H1 (cell line): ENCODE measurements at regions not wholly inside any gene's neighbourhood (a gene's known extent, or its start where the extent isn't known, plus 50 kb on each side); places are given as distances from the start of the nearest gene placed in this dataset.

Experiments used
- CTCF ChIA-PET: fragments of 300-600 bp; sonication (Branson Sonifier 250); formaldehyde crosslinking; loops from one replicate; lab custom pipeline; 2021; ENCODE audit not compliant: partially characterized antibody; lab: Charles Lee
- POLR2A ChIA-PET: fragments of 300-600 bp; sonication (Branson Sonifier 250); formaldehyde crosslinking; loops from one replicate; lab custom pipeline; 2021; ENCODE audit warnings: inconsistent platforms; ENCODE audit not compliant: partially characterized antibody; lab: Charles Lee
- DNase-seq, 2 experiments: peaks; one replicate each; pipeline versions ENCODE4 v3.0.0 to v3.0.0-alpha.2; 2010 to 2022; ENCODE audit warnings: low spot score in 2 of 2, low read depth in 1 of 2, mixed read lengths in 1 of 2
- FAIRE-seq: peaks from 2 replicates; lab custom pipeline; 2011; peaks lifted over from hg19 to GRCh38; lab: Jason Lieb, UNC
- H2AFZ ChIP-seq: 2 replicates; pipeline ENCODE4 v1.8.1; 2012; ENCODE audit warnings: low read length, inconsistent platforms
- H2AK5ac ChIP-seq: 2 replicates; pipeline ENCODE4 v1.6.1; 2013; ENCODE audit warnings: low read depth, low read length
- H2BK120ac ChIP-seq: replicated peaks from 2 replicates; pipeline ENCODE3; 2013; ENCODE audit warnings: low read depth, low read length, inconsistent platforms
- H2BK12ac ChIP-seq: 2 replicates; pipeline ENCODE4 v1.6.1; 2013; ENCODE audit warnings: low read depth, low read length
- H2BK15ac ChIP-seq: 2 replicates; pipeline ENCODE4 v1.6.1; 2013; ENCODE audit warnings: low read length
- H2BK20ac ChIP-seq: 2 replicates; pipeline ENCODE4 v1.6.1; 2013; ENCODE audit warnings: low read length
- H2BK5ac ChIP-seq: 2 replicates; pipeline ENCODE4 v1.6.1; 2013; ENCODE audit warnings: low read depth, low read length
- H3K14ac ChIP-seq: 2 replicates; pipeline ENCODE4 v1.6.1; 2013; ENCODE audit warnings: inconsistent platforms; ENCODE audit not compliant: insufficient read length
- H3K18ac ChIP-seq: 2 replicates; pipeline ENCODE4 v1.6.1; 2013; ENCODE audit warnings: low read length; ENCODE audit errors: extremely low read depth
- H3K23ac ChIP-seq: 2 replicates; pipeline ENCODE4 v1.6.1; 2013; ENCODE audit warnings: inconsistent platforms; ENCODE audit not compliant: insufficient read length
- H3K23me2 ChIP-seq: 2 replicates; pipeline ENCODE4 v1.6.1; 2013; ENCODE audit warnings: low read depth, low read length
- H3K27ac ChIP-seq: 2 replicates; pipeline ENCODE4 v1.6.1; 2011; ENCODE audit warnings: low read depth, low read length, inconsistent platforms
- H3K27me3 ChIP-seq, 4 experiments: replicated peaks in 1 of 4; 1 replicate in 1 of 4; 2 replicates in 3 of 4; pipeline versions ENCODE4 v1.6.1 to v1.8.1; 2011 to 2013; ENCODE audit warnings: low read length in 3 of 4, mild to moderate bottlenecking in 3 of 4, inconsistent platforms in 2 of 4, mixed read lengths in 2 of 4, moderate library complexity in 1 of 4; ENCODE audit not compliant: control insufficient read depth in 3 of 4, insufficient read depth in 3 of 4; ENCODE audit errors: extremely low read depth in 1 of 4
- H3K36me3 ChIP-seq, 4 experiments: 2 replicates each; pipeline versions ENCODE4 v1.6.1 to v1.8.1; 2011 to 2013; ENCODE audit warnings: mild to moderate bottlenecking in 4 of 4, low read length in 3 of 4, moderate library complexity in 2 of 4, control low read depth in 1 of 4, inconsistent platforms in 1 of 4; ENCODE audit not compliant: insufficient read depth in 4 of 4, control insufficient read depth in 2 of 4
- H3K4ac ChIP-seq: replicated peaks from 2 replicates; pipeline ENCODE3; 2013; ENCODE audit warnings: low read length, low read depth, mixed read lengths, inconsistent platforms; ENCODE audit not compliant: insufficient read length
- H3K4me1 ChIP-seq, 4 experiments: replicated peaks in 1 of 4; 1 replicate in 1 of 4; 2 replicates in 3 of 4; pipeline versions ENCODE4 v1.6.1 to v1.8.1; 2011 to 2013; ENCODE audit warnings: low read length in 3 of 4, inconsistent platforms in 2 of 4, mixed read lengths in 1 of 4; ENCODE audit not compliant: insufficient read depth in 4 of 4, control insufficient read depth in 3 of 4
- H3K4me2 ChIP-seq, 2 experiments: 2 replicates each; pipeline versions ENCODE4 v1.6.1 to v1.8.1; 2011 to 2013; ENCODE audit warnings: low read depth in 2 of 2, low read length in 2 of 2, control low read depth in 1 of 2, inconsistent platforms in 1 of 2, mild to moderate bottlenecking in 1 of 2; ENCODE audit not compliant: insufficient read depth in 1 of 2
- H3K4me3 ChIP-seq, 4 experiments: fragments of 200-600, 300-600 bp in 1 of 4; sonication (generic), shearing (Covaris generic), sonication (Bioruptor Twin) in 1 of 4; 2 replicates each; pipeline versions ENCODE4 v1.5.1 to v1.8.1; 2011 to 2016; ENCODE audit warnings: low read length in 4 of 4, low read depth in 3 of 4, control low read depth in 2 of 4, inconsistent platforms in 2 of 4, mild to moderate bottlenecking in 2 of 4, mixed read lengths in 1 of 4, moderate library complexity in 1 of 4; ENCODE audit not compliant: insufficient read depth in 2 of 4; ENCODE audit errors: extremely low read depth in 1 of 4
- H3K56ac ChIP-seq: replicated peaks from 2 replicates; pipeline ENCODE3; 2013; ENCODE audit warnings: low read depth, mild to moderate bottlenecking, mixed read lengths, low read length, inconsistent platforms; ENCODE audit not compliant: insufficient read length
- H3K79me1 ChIP-seq: 2 replicates; pipeline ENCODE4 v1.6.1; 2013; ENCODE audit warnings: low read depth, low read length, control low read depth
- H3K79me2 ChIP-seq, 2 experiments: 2 replicates each; pipeline versions ENCODE4 v1.6.1 to v1.8.1; 2012 to 2013; ENCODE audit warnings: low read length in 2 of 2, mild to moderate bottlenecking in 2 of 2, inconsistent platforms in 1 of 2; ENCODE audit not compliant: insufficient read depth in 2 of 2, control insufficient read depth in 1 of 2
- H3K9ac ChIP-seq, 4 experiments: replicated peaks in 1 of 4; 1 replicate in 1 of 4; 2 replicates in 3 of 4; pipeline versions ENCODE4 v1.6.1 to v1.8.1; 2011 to 2013; ENCODE audit warnings: low read depth in 3 of 4, low read length in 3 of 4, control low read depth in 2 of 4, mild to moderate bottlenecking in 2 of 4, moderate library complexity in 2 of 4, inconsistent platforms in 1 of 4; ENCODE audit errors: extremely low read depth in 1 of 4
- H3K9me3 ChIP-seq, 2 experiments: 2 replicates each; pipeline versions ENCODE4 v1.6.1 to v1.8.1; 2012 to 2013; ENCODE audit warnings: mild to moderate bottlenecking in 2 of 2, moderate library complexity in 2 of 2, control low read depth in 1 of 2, inconsistent platforms in 1 of 2, low read depth in 1 of 2, low read length in 1 of 2, mixed read lengths in 1 of 2; ENCODE audit not compliant: insufficient read depth in 2 of 2
- H4K20me1 ChIP-seq, 2 experiments: replicated peaks in 1 of 2; 2 replicates each; pipeline versions ENCODE3 to v1.8.1; 2011 to 2013; ENCODE audit warnings: inconsistent platforms in 2 of 2, low read length in 2 of 2, mild to moderate bottlenecking in 1 of 2; ENCODE audit not compliant: insufficient read depth in 2 of 2, control insufficient read depth in 1 of 2
- H4K5ac ChIP-seq: 2 replicates; pipeline ENCODE4 v1.6.1; 2013; ENCODE audit warnings: low read length, low read depth, mixed read lengths, inconsistent platforms; ENCODE audit not compliant: insufficient read length
- H4K8ac ChIP-seq: 2 replicates; pipeline ENCODE4 v1.8.0; 2013; ENCODE audit warnings: mild to moderate bottlenecking, moderate library complexity, low read length, inconsistent platforms; ENCODE audit not compliant: insufficient read depth; ENCODE audit errors: extremely low read depth
- H4K91ac ChIP-seq: replicated peaks from 2 replicates; pipeline ENCODE3; 2013; ENCODE audit warnings: low read length, mixed read lengths, inconsistent platforms; ENCODE audit not compliant: insufficient read length
- BACH1 ChIP-seq: IDR thresholded peaks from 2 replicates; pipeline ENCODE4 v1.6.1; 2012; ENCODE audit warnings: low read length, improper control_type of control experiment
- CBX5 ChIP-seq: fragments of 300-800, 300-1000 bp; sonication (generic); IDR thresholded peaks from 2 replicates; pipeline ENCODE4 v1.7.1; 2016; ENCODE audit warnings: antibody characterized with exemption, low read length, low read depth
- GTF2F1 ChIP-seq: IDR thresholded peaks from 2 replicates; pipeline ENCODE4 v1.6.1; 2012; ENCODE audit warnings: low read depth, low read length, improper control_type of control experiment, borderline replicate concordance
- HDAC2 ChIP-seq, 2 experiments: fragments of 300-600 bp in 1 of 2; sonication (generic) in 1 of 2; IDR thresholded peaks; 2 replicates each; pipeline ENCODE4 v1.6.1; 2011 to 2012; ENCODE audit warnings: low read depth in 2 of 2, low read length in 2 of 2, mild to moderate bottlenecking in 2 of 2, moderate library complexity in 2 of 2, borderline replicate concordance in 1 of 2, inconsistent platforms in 1 of 2
- HDAC6 ChIP-seq: IDR thresholded peaks from one replicate; pipeline ENCODE4 v1.7.1; 2012; ENCODE audit warnings: low read depth, mild to moderate bottlenecking, inconsistent platforms, low read length, moderate library complexity
- KDM5A ChIP-seq: fragments of 200-600 bp; IDR thresholded peaks from 2 replicates; pipeline ENCODE4 v1.7.1; 2012; ENCODE audit warnings: mild to moderate bottlenecking, low read length, inconsistent platforms, mixed read lengths
- RXRA ChIP-seq: IDR thresholded peaks from 2 replicates; pipeline ENCODE4 v1.6.1; 2011; ENCODE audit warnings: low read depth, mild to moderate bottlenecking, low read length, moderate library complexity; ENCODE audit not compliant: insufficient read depth
- SP2 ChIP-seq: IDR thresholded peaks from 2 replicates; pipeline ENCODE4 v1.6.1; 2012; ENCODE audit warnings: mild to moderate bottlenecking, low read length, inconsistent platforms
- TAF7 ChIP-seq: optimal IDR thresholded peaks from 2 replicates; pipeline ENCODE3; 2011; ENCODE audit warnings: low read depth, mild to moderate bottlenecking, inconsistent platforms, low read length, moderate library complexity, borderline replicate concordance
- TBP ChIP-seq: IDR thresholded peaks from 2 replicates; pipeline ENCODE4 v1.6.1; 2011; ENCODE audit warnings: low read depth, low read length, improper control_type of control experiment
- WGBS, 2 experiments: shearing (Covaris generic) in 1 of 2; methylation state at CpG; one replicate each; pipeline versions ENCODE4 v1.1.6 to v1.1.7; 2013 to 2015; ENCODE audit warnings: low lambda C conversion rate in 2 of 2, mixed read lengths in 2 of 2, inconsistent platforms in 1 of 2, low coverage in 1 of 2, missing lambda C conversion rate in 1 of 2; ENCODE audit not compliant: insufficient replicate concordance in 2 of 2, insufficient coverage in 1 of 2, insufficient read length in 1 of 2; ENCODE audit errors: extremely low coverage in 1 of 2, missing lambda C conversion rate in 1 of 2; 5-methylcytosine and 5-hydroxymethylcytosine counted together
- TF ChIP-seq, protein P1 (sequence below): IDR thresholded peaks from 2 replicates; pipeline ENCODE4 v1.6.1; 2012; ENCODE audit warnings: low read length, inconsistent platforms
- TF ChIP-seq, protein P2 (sequence below): IDR thresholded peaks from 2 replicates; pipeline ENCODE4 v1.6.1; 2011; ENCODE audit warnings: low read length, improper control_type of control experiment

DNA sequence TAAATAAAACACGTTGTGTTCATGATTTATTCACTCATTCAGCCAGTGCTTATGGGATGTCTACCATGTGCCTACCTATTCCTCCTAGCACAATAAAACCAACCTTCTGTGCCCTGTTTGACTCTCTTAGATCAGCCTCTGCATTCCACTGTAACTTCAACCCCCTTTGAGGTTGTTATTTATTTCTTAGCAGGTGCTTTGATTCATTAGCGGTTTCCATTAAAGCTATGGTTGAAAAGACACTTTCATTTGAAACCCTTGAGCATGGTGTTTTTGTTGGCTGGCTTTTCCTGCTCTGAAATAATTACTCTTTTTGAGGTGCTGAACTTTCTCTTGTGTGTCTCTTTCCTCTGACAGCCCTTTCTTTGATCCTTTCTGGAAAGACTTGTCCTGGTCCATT is 570.6 kb upstream of the LARGE1 start:
- Histone ChIP-seq H2AFZ (no peak overlapping the region), H3K14ac (no peak overlapping the region), H3K27me3 (no peaks in the 10 kb centered on the region), H3K79me1 (no peaks in the 10 kb centered on the region), H3K18ac (no peak overlapping the region), H3K36me3 (no peaks in the 10 kb centered on the region), H2BK20ac (no peak overlapping the region), H3K4ac (no peak overlapping the region), H3K4me3 (no peak overlapping the region), H2BK5ac (no peak overlapping the region), H3K9ac (no peak overlapping the region), H2BK12ac (no peak overlapping the region), H2BK120ac (no peak overlapping the region), H3K4me1 (no peaks in the 10 kb centered on the region), H4K8ac (no peak overlapping the region), H3K27ac (no peak overlapping the region), H2BK15ac (no peak overlapping the region), H3K23me2 (no peaks in the 10 kb centered on the region; the same call in 1 of the 2 replicates), H3K56ac (no peak overlapping the region), H4K20me1 (no peaks in the 10 kb centered on the region), H3K79me2 (no peaks in the 10 kb centered on the region), H3K9me3 (no peaks in the 10 kb centered on the region), H3K4me2 (no peak overlapping the region), H3K23ac (no peak overlapping the region), H4K5ac (no peak overlapping the region), H4K91ac (no peak overlapping the region), H2AK5ac (no peak overlapping the region)
- DNase-seq = no peak
- no peak for FAIRE-seq
- 86% methylated on average over 2 of the region's 2 CpGs; no CpG with 5 or more reads in 1 of the 2 experiments for WGBS, 2 experiments
- POLR2A ChIA-PET = no interaction called here
- CTCF ChIA-PET = interaction anchor here (1.2 kb wide), 1 partner anchor 533 kb away, joined by 3 read pairs; no protein-coding TSS in a partner anchor
- TF ChIP-seq, protein P1, sequence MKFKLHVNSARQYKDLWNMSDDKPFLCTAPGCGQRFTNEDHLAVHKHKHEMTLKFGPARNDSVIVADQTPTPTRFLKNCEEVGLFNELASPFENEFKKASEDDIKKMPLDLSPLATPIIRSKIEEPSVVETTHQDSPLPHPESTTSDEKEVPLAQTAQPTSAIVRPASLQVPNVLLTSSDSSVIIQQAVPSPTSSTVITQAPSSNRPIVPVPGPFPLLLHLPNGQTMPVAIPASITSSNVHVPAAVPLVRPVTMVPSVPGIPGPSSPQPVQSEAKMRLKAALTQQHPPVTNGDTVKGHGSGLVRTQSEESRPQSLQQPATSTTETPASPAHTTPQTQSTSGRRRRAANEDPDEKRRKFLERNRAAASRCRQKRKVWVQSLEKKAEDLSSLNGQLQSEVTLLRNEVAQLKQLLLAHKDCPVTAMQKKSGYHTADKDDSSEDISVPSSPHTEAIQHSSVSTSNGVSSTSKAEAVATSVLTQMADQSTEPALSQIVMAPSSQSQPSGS = no peak
- no peak for TF ChIP-seq RXRA
- TF ChIP-seq, protein P2, sequence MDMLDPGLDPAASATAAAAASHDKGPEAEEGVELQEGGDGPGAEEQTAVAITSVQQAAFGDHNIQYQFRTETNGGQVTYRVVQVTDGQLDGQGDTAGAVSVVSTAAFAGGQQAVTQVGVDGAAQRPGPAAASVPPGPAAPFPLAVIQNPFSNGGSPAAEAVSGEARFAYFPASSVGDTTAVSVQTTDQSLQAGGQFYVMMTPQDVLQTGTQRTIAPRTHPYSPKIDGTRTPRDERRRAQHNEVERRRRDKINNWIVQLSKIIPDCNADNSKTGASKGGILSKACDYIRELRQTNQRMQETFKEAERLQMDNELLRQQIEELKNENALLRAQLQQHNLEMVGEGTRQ = no peak
- no peak for TF ChIP-seq KDM5A
- TF ChIP-seq HDAC2 (IDR thresholded peaks at IDR 0.05; ENCODE audit: borderline replicate concordance in 1 of 2, low read depth in 2 of 2, low read length in 2 of 2) = no peak
- TF ChIP-seq SP2 = no peak
- no peak for TF ChIP-seq CBX5
- no peak for TF ChIP-seq TAF7
- no peak for TF ChIP-seq GTF2F1
- no peak for TF ChIP-seq HDAC6
- TF ChIP-seq BACH1 = no peak
- no peak for TF ChIP-seq TBP
